ENCODE measurements at regions not wholly inside any gene's neighbourhood (a gene's known extent, or its start where the extent isn't known, plus 50 kb on each side); places are given as distances from the start of the nearest gene placed in this dataset.

GRCh38 chr2:71833272-71833671 lies 314.4 kb downstream of the CYP26B1 start (continued):
- TF ChIP-seq CHD7 (IDR thresholded peaks at IDR 0.05; ENCODE audit: insufficient replicate concordance, low read length) = no peak
- TF ChIP-seq KDM4A (IDR thresholded peaks at IDR 0.05; ENCODE audit: low read depth, low read length, severe bottlenecking) = no peak
- no peak for TF ChIP-seq SIN3A (conservative IDR thresholded peaks at IDR 0.05 in 1 of 2, IDR thresholded peaks at IDR 0.05 in 1 of 2; ENCODE audit: low read depth in 1 of 2, low read length in 2 of 2)
- TF ChIP-seq POU5F1 (IDR thresholded peaks at IDR 0.05; ENCODE audit: low read depth, low read length) = no peak
- no peak for TF ChIP-seq CHD1 (IDR thresholded peaks at IDR 0.05; ENCODE audit: low read depth, low read length)
- TF ChIP-seq TEAD4 (IDR thresholded peaks at IDR 0.05; ENCODE audit: low read depth, low read length) = no peak
